Ascending aorta (tissue), 2 donors: ENCODE measurements at regions not wholly inside any gene's neighbourhood (a gene's known extent, or its start where the extent isn't known, plus 50 kb on each side); places are given as distances from the start of the nearest gene placed in this dataset.

ENCODE experiments used
- DNase-seq, 2 donors: peaks; one replicate each; pipeline ENCODE4 v3.0.0-alpha.2; 2019; ENCODE audit warnings: low spot score in 2 of 2
- H3K27ac ChIP-seq, 2 donors: fragments of 200-600 bp; sonication (generic); one replicate each; pipeline ENCODE4 v1.5.1; 2016 to 2017; ENCODE audit warnings: mild to moderate bottlenecking in 1 of 2
- H3K27me3 ChIP-seq: fragments of 200-600 bp; sonication (generic); one replicate; pipeline ENCODE4 v1.5.1; 2017
- H3K36me3 ChIP-seq, 2 donors: fragments of 200-600 bp; sonication (generic); one replicate each; pipeline ENCODE4 v1.5.1; 2016
- H3K4me1 ChIP-seq, 2 donors: fragments of 200-600 bp; sonication (generic); one replicate each; pipeline ENCODE4 v1.5.1; 2016 to 2017; ENCODE audit warnings: mild to moderate bottlenecking in 1 of 2
- H3K4me3 ChIP-seq, 2 donors: fragments of 200-600 bp; sonication (generic); one replicate each; pipeline ENCODE4 v1.5.1; 2016 to 2017; ENCODE audit warnings: mild to moderate bottlenecking in 1 of 2
- H3K9me3 ChIP-seq, 2 donors: fragments of 200-600 bp; sonication (generic); one replicate each; pipeline ENCODE4 v1.5.1; 2016
- intact Hi-C: fragments of 100-400 bp; cut with DNase I; formaldehyde crosslinking; loops from one replicate; pipeline ENCODE4 v1.15.1; 2023
- TF ChIP-seq, protein P1 (sequence below), 3 experiments: fragments of 200-600 bp in 2 of 3; fragments of 450-650 bp in 1 of 3; sonication (generic) in 2 of 3; IDR thresholded peaks; one replicate each; pipeline ENCODE4 v1.5.1; 2016 to 2019; ENCODE audit warnings: antibody characterized with exemption in 3 of 3, mild to moderate bottlenecking in 1 of 3, moderate library complexity in 1 of 3

- DNase-seq: peak; percentile 15 to 82
- no peaks in the 10 kb centered on the region for H3K9me3 ChIP-seq
- peak overlapping the region; percentile 95 to 98 for H3K27ac ChIP-seq
- H3K36me3 ChIP-seq: no peaks in the 10 kb centered on the region
- peak overlapping the region; percentile 64 to 67 for H3K4me3 ChIP-seq
- peaks cover 6 to 22% of the 10 kb centered on the region in 2 donors for H3K4me1 ChIP-seq
- H3K27me3 ChIP-seq: no peaks in the 10 kb centered on the region
- TF ChIP-seq, protein P1, sequence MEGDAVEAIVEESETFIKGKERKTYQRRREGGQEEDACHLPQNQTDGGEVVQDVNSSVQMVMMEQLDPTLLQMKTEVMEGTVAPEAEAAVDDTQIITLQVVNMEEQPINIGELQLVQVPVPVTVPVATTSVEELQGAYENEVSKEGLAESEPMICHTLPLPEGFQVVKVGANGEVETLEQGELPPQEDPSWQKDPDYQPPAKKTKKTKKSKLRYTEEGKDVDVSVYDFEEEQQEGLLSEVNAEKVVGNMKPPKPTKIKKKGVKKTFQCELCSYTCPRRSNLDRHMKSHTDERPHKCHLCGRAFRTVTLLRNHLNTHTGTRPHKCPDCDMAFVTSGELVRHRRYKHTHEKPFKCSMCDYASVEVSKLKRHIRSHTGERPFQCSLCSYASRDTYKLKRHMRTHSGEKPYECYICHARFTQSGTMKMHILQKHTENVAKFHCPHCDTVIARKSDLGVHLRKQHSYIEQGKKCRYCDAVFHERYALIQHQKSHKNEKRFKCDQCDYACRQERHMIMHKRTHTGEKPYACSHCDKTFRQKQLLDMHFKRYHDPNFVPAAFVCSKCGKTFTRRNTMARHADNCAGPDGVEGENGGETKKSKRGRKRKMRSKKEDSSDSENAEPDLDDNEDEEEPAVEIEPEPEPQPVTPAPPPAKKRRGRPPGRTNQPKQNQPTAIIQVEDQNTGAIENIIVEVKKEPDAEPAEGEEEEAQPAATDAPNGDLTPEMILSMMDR (IDR thresholded peaks at IDR 0.05): no peak
- intact Hi-C loops: loop anchor here (1.0 to 10.0 kb wide), 8 partner anchors 94 to 942 kb away; partner anchors contain the start of genes RPS24 and ZMIZ1
Measured at GRCh38 chr10:78973901-78974616, 94.7 kb upstream of the ZMIZ1 start.

GRCh38 chr10:78974617-78975317, 94.0 kb upstream of the ZMIZ1 start:
- Histone ChIP-seq H3K9me3 (no peaks in the 10 kb centered on the region), H3K4me1 (peaks cover 6 to 22% of the 10 kb centered on the region in 2 donors), H3K27me3 (no peaks in the 10 kb centered on the region), H3K4me3 (peak overlapping the region in 1 of 2 donors; percentile 67), H3K27ac (peak overlapping the region; percentile 95 to 98), H3K36me3 (no peaks in the 10 kb centered on the region)
- peak; percentile 79 to 95 for DNase-seq
- intact Hi-C loops: loop anchor here (2.0 to 10.0 kb wide), 7 partner anchors 184 to 942 kb away; partner anchors contain the start of gene RPS24
- TF ChIP-seq, protein P1 (IDR thresholded peaks at IDR 0.05): peak in 2 of 3 experiments; percentile 9 to 40

GRCh38 chr10:78975926-78976325, 92.8 kb upstream of the ZMIZ1 start:
- intact Hi-C loops: loop anchor here (2.0 to 10.0 kb wide), 2 partner anchors 183 to 761 kb away; no protein-coding TSS in a partner anchor
- peaks cover 6 to 22% of the 10 kb centered on the region in 2 donors for H3K4me1 ChIP-seq
- no peak for DNase-seq
- H3K27ac ChIP-seq: no peak overlapping the region
- H3K4me3 ChIP-seq: no peak overlapping the region
- H3K9me3 ChIP-seq: no peaks in the 10 kb centered on the region
- H3K36me3 ChIP-seq: no peaks in the 10 kb centered on the region
- no peaks in the 10 kb centered on the region for H3K27me3 ChIP-seq
- TF ChIP-seq, protein P1 (IDR thresholded peaks at IDR 0.05): no peak

DNA sequence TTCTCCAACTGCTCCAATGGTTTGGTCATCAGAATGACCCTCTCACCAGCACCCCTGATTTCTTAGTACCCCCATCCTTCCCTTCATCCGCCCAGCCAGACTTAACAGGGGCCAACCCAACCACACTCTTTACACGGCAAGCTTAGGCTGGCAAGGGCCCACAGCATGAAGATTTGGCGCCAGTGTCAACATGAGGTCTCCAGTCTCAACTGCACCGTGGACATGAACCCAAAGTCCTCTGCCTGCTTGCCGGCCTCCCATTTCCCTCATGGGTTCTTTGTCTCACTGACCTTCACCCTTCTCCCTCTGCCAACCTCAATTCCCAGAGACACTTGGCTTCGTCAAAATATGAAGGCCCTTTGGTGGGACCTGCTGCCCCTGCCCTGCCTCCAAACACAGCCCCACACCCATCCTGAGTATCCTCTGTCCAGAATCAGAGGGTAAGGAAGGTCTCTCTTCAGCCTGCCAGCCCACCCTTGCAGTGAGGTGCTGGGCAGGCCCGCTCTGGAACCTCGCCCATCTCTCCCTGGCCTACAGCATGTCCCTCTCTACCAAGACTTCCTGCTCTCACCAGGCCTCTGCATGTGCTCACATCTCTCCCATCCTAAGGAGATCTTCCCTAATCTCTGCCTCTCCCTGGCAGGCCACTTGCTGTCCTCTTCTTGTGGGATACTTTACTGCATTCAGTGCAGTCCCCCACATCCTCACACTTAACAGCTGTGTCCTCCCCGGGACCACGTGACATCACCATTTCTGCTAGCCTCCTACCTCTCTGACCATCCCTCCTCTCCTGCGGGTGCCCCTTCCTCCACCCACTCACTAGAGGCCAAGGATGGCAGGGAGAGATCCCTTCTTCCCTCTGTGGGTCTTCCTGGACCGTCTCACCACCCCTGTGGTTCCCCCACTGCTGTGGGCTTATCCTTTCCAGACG, 91.7 kb upstream of the ZMIZ1 start:
- TF ChIP-seq, protein P1 (IDR thresholded peaks at IDR 0.05): no peak
- Histone ChIP-seq H3K9me3 (no peaks in the 10 kb centered on the region), H3K36me3 (no peaks in the 10 kb centered on the region), H3K4me3 (no peak overlapping the region), H3K27me3 (no peaks in the 10 kb centered on the region), H3K4me1 (peaks cover 5 to 18% of the 10 kb centered on the region in 2 donors), H3K27ac (no peak overlapping the region)
- no peak for DNase-seq
- intact Hi-C loops: loop anchor here (10.0 kb wide), 1 partner anchor 762 kb away; no protein-coding TSS in a partner anchor

DNA sequence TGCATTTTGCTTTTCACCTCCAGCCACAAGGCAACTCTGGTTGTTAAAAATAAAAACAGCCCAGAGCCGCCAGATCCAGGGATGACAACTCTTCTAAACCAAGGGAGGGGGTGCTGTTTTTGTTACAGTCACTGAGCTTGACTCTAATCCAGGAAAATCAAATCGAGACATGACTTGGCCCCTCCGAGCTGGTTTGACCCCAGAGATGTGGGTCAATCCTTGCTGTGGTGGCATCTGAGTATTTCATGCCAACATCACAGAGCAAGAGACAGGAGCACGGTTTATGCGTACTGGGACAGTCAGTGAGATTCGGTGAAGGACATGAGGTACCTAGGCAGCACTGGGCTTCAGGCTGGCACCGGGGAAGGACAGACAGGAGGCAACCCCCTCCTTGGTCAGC, 88.8 kb upstream of the ZMIZ1 start:
- H3K27ac ChIP-seq: no peak overlapping the region
- H3K9me3 ChIP-seq: no peaks in the 10 kb centered on the region
- H3K36me3 ChIP-seq: no peaks in the 10 kb centered on the region
- TF ChIP-seq, protein P1 (IDR thresholded peaks at IDR 0.05): no peak
- DNase-seq: no peak
- H3K4me1 ChIP-seq: peaks cover 0 to under 1% of the 10 kb centered on the region in 2 donors
- intact Hi-C loops: loop anchor here (10.0 kb wide), 1 partner anchor 765 kb away; no protein-coding TSS in a partner anchor
- no peak overlapping the region for H3K4me3 ChIP-seq
- no peaks in the 10 kb centered on the region for H3K27me3 ChIP-seq
